HG03060 (cell line): ENCODE measurements at regions not wholly inside any gene's neighbourhood (a gene's known extent, or its start where the extent isn't known, plus 50 kb on each side); places are given as distances from the start of the nearest gene placed in this dataset.

Experiments
- ATAC-seq: cut with Tn5 transposase; IDR thresholded peaks from one replicate; pipeline ENCODE4 v1.9.1; 2021; ENCODE audit warnings: low read depth, moderate number of reproducible peaks; ENCODE audit not compliant: unreplicated experiment

GRCh38 chr4:126682250-126682649 is 950.5 kb upstream of the INTU start:
- ATAC-seq, result no peak

GRCh38 chr4:126686491-126686890 is 946.3 kb upstream of the INTU start:
- ATAC-seq, result no peak

- ATAC-seq, result no peak
These were observed 945.0 kb upstream of the INTU start for GRCh38 chr4:126687655-126688358.

GRCh38 chr4:126691797-126692196 is 941.0 kb upstream of the INTU start:
- no peak for ATAC-seq

GRCh38 chr4:126697748-126698147 is 935.0 kb upstream of the INTU start:
- no peak for ATAC-seq

- ATAC-seq, result no peak
These were observed 934.5 kb upstream of the INTU start for GRCh38 chr4:126698224-126698623.

- no peak for ATAC-seq
These were observed 931.0 kb upstream of the INTU start for GRCh38 chr4:126701756-126702155.

- ATAC-seq, result no peak
These were observed 930.0 kb upstream of the INTU start for GRCh38 chr4:126702747-126703146.

- no peak for ATAC-seq
These were observed 927.5 kb upstream of the INTU start for GRCh38 chr4:126705266-126705665.

GRCh38 chr4:126708716-126709115 is 924.0 kb upstream of the INTU start:
- ATAC-seq, result no peak

GRCh38 chr4:126710935-126711334 is 921.8 kb upstream of the INTU start:
- ATAC-seq, result no peak

- ATAC-seq, result no peak
These were observed 917.7 kb upstream of the INTU start for GRCh38 chr4:126715067-126715466.

GRCh38 chr4:126715681-126716080 is 917.1 kb upstream of the INTU start:
- ATAC-seq, result no peak

- no peak for ATAC-seq
These were observed 914.6 kb upstream of the INTU start for GRCh38 chr4:126718136-126718535.

GRCh38 chr4:126719852-126720251 is 912.9 kb upstream of the INTU start:
- no peak for ATAC-seq

GRCh38 chr4:126725906-126726305 is 906.9 kb upstream of the INTU start:
- no peak for ATAC-seq

- no peak for ATAC-seq
These were observed 905.3 kb upstream of the INTU start for GRCh38 chr4:126727461-126727860.

GRCh38 chr4:126731062-126731461 is 901.7 kb upstream of the INTU start:
- ATAC-seq, result no peak

- no peak for ATAC-seq
These were observed 899.5 kb upstream of the INTU start for GRCh38 chr4:126733301-126733700.

GRCh38 chr4:126734465-126734864 is 898.3 kb upstream of the INTU start:
- ATAC-seq, result no peak

GRCh38 chr4:126735294-126736132 is 897.2 kb upstream of the INTU start:
- no peak for ATAC-seq

- ATAC-seq, result no peak
These were observed 896.6 kb upstream of the INTU start for GRCh38 chr4:126736133-126736518.
